NCI-H146 (cell line): ENCODE measurements at regions not wholly inside any gene's neighbourhood (a gene's known extent, or its start where the extent isn't known, plus 50 kb on each side); places are given as distances from the start of the nearest gene placed in this dataset.

ENCODE experiments used
- DNase-seq: peaks from one replicate; lab custom pipeline; 2025; lab: John Stamatoyannopoulos, UW

DNA sequence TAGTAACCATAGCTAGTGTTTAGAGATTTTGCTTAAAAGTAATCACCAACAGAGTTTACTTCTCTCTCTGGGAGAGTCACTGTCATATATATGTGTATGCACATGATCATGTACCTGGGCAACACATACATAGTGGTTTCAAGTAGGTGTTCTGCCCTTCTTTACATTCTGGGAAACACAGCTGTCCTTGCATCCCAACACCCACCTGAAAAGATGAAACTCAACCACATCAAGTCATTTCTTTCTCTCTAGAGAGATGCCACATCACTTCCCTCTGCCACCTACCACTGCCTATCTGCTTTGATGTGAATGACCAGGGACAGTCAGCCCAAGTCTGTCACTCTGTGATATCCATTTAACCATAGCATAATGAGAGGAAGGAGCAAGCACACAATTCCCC lies 155.8 kb upstream of the GADL1 start:
- no peak for DNase-seq

DNA sequence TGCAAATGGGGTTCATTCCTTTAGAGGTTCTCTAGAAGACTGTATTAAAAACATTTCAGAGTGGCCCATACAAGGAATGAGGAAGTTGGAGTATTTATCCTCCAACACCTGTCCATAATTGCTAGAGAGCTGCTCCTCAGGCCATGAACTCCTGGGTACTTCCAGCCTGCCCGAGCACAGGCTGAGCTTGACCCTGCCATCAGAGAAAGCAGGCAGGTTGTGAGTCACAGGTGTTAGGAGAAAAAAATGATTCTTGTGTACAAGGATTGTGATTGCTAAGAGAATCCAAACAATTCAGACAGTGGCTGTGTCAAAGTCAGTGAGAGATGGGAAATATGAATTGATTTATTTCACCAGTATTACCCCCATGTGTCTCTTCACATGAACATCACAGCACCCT lies 156.8 kb upstream of the GADL1 start:
- peak; percentile 27 for DNase-seq

DNA sequence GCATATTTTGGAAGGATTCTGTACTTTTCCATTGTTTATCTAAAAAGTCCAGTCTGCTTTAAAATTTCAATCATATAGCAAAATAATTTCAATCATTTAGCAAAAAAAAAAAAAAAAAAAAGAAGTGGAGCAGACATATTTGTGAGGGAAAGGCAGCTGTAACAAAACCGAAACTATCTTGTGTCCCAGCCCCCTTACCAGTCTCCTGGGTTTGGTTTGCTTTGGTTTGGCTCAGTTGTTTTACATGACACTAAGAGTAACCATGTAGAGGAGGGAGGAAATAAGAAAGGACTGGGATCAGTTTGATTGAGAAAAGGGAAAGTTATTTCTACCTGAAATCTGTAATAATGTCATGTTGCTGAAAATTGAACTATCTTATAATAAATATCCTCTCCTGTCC lies 158.8 kb upstream of the GADL1 start:
- DNase-seq, result no peak

DNA sequence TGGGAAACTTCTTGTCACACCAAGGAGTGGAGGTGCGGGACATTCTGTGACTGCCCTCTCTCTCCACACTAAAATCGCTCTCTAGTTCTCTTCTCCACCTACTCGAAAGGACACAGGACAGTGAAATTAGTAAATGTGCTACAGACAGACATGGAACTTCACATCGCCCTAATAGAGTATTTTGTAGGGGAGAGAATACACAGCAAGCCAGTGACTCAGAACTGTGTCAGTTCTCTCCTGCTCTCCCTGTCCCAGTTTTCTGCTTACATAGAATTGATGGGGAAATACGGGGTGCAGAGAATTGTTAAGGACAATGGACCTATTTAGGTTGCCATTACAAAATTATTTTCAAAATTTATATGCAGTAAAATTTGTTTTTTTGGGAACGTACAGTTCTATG lies 159.6 kb upstream of the GADL1 start:
- no peak for DNase-seq

DNA sequence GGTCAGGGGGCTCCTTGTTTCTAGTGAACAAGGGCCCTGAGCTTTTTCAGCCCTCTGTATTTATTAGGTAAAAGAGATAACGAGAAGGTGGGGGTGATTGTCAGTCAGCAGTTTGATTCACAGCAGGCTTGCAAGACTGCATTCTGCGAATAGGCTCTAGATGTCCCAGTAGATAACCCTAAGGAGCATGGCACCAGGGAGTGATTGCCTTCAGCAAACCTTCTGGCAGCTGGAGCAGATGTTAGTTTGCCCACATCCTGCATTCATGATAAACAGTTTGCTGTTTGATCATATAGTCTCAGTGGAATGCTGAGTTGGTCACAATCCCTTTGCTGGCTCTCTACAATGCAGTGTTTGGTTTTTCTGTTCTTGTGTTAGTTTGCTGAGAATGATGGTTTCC lies 161.3 kb upstream of the GADL1 start:
- no peak for DNase-seq

DNA sequence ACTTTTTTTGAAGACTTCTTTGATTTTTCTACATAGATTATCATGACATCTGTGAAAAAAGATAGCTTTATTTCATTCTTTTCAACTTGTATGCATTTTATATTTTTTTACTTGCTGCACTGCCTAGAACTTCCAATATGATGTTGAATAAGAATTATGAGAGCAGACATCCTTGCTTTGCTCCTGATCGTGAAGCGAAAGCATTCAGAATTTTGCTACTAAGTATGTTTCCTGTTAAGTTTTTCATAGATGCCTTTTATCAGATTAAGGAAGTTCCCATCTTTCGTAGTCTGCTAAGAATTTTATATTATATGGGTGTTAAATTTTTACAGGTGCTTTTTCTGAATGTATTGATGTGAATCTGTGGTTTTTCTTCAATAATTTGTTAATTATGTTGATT lies 163.4 kb upstream of the GADL1 start:
- no peak for DNase-seq

DNA sequence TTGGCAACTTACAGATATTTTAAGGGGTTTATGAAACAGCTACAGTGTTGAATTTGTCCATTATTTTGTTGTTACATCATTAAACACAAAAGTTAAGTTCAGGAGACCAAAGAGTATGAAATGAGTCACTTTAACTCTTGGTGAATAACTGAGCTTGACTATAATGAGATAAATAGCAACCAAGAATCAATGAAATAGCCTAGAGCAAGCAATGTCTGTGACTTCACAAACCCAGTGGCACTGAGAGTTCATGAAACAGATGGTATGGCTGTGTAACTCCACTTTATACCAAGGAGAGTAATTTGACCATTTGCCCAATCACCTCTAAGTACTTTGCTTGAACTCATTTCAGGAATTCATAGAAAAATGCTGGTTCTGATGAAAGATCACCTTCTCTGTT lies 169.6 kb upstream of the GADL1 start:
- DNase-seq, result no peak

DNA sequence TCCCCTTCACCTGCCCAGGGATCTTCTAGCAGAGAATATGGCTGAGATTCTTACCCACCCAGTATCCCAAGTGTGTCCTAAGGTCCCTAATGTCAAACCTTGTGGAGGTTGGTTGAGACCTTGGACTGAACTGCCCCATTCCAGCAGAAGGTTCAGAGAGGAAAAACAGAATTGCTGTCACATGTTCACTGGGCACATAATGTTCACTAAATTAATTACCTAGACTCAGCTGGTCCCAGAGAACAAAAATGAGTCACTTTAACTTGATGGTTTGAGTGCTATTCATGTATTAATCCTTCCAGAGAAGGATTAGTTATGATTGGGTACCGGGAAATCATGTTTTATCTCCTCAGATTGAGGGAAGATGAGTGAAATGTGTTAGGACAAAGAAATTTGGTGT lies 171.3 kb upstream of the GADL1 start:
- DNase-seq, result no peak

DNA sequence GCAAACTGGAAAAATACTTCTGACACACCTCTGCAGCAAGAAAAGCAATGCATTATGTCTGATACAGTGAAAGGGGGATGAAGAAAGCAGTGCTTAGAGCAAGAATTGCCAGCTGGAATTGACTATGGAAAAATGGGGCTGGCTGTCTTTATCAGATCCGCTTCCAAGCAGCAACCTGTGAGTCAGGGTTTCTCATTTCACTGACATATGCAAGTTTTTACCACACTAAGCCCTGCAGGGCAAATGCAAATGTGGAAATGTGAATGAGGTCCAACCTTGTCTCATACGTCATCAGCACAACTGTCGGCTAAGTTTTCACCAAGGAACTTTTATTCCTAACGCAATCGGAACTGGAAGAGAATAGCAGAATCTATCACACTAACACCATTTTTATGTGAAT lies 172.5 kb upstream of the GADL1 start:
- no peak for DNase-seq

DNA sequence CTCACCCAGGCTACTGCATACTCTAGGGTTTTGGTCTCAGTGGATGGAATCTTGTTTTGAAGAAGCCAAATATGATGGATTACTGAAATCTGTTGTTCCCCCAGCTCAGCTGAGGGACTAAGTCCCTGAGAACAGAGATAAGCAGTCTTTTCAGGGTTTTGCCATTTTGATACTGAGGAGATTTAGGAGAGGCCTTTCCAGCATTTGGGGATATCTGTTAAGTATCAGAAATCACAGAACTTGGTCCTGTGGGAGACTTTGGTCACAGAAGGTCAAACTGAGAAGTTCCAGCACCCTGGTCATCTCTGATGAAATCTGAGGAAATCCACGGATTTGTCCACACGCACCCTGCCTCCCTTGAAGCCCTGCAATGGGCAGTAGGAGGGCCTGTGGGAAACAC lies 181.0 kb upstream of the GADL1 start:
- no peak for DNase-seq

DNA sequence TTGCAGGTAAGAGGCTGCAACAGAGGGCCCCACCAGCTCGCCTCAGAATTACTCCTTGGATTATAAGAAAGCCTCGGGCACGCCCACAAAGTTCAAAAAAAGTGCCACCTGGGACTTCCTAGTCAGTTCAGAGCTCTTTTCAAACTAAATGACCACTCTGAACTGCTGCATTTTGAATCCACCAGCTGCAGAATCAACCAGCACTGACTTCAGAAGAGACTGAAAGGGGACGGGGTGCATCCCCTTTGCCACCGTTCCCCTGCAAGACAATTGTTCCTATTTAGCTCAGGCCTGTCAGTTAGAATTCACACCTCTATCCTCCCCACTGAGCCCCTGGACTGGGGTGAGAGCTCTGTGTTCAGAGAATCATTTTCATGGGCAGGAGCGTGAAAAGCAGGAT lies 181.4 kb upstream of the GADL1 start:
- DNase-seq, result no peak

DNA sequence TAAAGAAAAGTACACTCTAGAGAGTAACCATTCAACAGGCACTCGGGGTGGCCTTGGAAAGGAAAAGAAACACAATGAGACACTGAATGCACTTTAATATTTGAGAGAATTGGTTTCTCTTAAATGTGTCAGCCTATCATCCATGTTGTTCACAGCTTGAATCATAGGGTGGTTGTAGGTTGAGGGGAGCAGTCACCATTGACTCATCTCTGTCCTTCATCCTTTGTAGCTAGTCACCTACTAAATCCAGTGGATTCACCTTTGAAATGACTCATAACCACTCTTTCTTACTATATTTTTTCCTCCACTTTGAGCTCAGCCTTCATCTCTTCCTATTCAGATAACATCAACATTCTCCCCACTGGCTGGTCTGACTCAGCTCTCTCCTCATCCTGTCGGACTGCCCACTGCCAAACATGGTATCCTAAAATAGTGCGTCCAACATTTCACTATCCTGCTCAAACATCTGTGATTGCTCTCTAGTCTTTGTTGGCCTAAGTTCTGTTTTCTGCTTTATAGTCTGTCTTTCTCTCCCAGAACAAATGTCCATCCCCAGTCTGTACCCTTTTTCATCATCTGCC lies 182.7 kb upstream of the GADL1 start:
- no peak for DNase-seq

DNA sequence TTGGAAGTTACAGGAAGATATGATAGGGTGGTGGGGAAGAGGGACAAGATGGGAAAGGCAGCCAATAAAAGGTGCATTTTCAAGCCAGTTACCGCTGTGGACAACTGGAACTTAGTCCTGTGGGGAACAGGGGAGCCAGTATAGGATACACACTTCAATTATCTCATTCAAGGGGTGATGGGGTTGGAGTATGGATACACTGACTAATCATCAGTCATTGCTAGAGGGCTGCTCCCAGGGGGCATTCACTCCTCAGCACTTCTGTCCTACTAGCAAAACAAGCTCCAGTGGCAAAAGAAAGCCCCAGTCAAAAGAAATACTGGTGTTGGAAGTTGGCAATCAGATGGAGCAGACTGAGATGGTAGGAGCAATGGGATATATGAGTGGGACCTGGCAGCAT lies 183.4 kb upstream of the GADL1 start:
- no peak for DNase-seq

DNA sequence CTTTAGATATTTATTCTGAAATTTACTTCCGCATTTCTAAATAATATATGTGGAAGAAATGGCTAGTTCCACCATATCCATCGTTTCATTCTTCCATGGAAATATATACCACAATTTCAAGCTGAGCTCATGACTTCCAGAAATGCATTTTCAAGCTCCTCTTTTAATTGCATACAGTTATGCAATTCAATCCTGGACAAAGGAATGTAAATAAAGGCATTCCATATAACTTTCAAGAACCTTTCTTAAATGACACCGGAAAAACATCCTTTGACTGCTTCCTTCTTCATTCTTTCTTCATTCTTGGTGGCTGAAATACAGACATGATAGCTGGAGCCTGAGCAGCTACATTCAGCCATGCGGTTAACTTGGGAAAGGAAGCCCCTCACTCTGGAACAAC lies 185.2 kb upstream of the GADL1 start:
- DNase-seq, result no peak

DNA sequence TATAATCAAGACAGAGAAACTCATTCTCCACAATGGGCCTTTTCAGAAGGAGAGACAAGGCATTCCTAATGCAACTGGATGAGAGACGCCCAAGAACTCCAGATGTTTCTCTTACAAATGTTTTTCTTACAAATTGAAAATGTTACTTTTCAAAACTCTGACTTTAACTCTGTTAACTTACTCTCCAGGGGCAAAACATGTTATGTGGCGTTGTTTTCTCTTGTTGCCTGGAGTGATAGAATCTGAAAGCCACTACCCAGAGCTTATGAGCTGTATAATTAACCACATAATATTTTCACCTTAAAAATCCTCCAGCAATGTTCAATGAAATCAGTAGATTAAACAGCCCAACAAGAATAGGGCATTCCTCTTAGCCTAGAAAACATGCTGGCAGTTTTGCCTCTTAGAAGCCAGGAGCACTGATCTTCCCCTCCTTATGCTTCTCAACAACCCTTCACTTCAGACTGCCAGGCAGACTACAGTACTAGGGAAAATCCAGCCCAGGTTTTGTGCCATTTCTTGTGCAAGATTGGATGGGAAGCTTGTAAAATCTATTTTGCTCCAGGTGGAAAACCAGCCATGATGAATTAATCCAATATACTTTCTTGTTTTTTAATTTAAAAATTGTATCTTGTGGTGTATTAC lies 186.7 kb upstream of the GADL1 start:
- DNase-seq, result no peak

DNA sequence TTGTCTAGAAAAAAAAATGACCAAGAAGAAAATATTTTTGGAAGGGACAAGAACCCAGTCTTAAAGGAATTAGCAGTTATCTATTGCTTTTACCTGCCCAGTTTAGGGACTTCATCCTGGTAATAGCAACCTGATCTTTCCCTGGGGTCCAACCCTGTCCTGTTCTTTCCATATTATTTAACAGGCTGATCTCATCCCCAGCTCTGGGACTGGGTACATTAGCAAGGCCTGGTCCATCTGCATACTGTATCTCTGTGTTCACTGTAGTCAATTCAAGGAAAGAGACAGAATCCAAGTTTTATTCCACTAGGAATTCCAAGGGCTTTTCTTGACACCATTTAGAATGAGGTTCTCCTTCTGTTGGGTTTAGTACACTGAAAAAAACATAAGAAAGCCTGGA lies 191.7 kb upstream of the GADL1 start:
- DNase-seq, result no peak

DNA sequence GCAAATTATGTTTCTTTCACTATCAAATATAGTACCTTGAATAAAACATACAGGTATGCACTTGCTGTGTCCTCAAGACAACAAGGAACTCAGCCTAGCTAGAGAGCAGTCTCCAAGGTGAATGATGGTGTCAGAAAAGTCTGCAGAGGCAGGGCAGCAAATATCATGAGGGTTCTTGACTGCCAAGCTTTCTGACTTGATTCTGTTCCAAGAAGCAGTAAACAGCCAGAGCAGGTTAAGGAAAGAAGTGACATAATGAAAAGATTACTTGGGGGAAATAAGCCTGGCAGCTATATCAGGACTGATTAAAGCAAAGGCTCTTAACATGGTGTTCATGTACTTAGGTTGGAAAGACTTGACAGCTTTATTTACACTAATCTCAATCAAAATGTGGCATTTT lies 192.2 kb upstream of the GADL1 start:
- DNase-seq, result no peak

DNA sequence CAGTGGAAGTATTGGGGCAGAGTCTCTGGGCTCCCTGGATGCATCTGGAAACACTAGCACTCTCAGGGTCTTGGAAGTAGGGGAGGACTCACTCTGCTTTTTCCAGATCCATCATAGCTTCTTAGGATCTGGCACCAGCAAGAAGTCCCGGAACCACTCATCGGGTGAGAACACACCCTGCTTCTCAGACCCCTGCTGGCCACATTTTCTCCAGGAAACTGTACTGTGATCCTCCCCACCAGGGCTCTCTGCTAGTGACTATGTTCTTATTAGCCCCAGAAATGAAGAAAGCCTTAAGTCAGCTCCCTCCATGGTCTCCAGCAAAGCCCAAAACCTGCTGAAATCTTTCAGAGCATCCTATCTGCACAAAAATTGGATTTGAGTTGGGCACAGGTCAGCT lies 197.3 kb upstream of the GADL1 start:
- no peak for DNase-seq

DNA sequence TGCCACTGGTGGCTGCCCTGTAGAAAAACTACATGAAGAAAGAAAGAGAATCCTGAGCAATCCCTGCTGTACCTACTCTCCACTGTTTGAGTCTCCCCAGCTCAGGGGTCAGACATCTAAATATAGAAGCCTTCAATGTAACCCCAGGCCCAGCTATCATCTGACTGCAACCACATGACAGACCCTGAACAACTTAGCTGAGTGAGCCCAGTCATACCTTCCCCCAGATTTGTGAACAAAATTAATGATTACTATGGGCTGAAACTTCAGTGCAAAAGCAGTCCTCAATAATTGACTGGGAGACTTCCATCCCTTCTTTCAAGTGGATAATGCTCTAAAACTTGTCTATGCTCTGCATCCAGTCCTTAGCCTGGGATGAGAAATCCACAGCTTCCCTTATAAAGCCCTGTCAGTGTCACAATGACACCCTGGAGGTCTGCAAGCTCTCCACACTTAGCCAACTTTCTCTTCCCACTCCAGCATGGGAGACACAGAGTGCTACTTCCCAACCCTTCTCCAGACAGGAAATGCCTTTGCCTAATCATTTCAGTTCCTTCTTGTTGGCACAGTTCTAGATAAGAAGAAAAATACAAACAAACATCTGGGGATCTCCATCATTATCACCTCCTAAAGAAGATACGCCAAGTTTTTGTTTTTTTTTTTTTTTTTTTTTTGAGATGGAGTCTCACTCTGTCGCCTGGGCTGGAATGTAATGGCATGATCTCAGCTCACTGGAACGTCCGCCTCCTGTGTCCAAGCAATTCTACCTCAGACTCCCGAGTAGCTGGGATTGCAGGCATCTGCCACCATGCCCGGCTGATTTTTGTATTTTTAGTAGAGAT lies 198.5 kb upstream of the GADL1 start:
- DNase-seq, result no peak

DNA sequence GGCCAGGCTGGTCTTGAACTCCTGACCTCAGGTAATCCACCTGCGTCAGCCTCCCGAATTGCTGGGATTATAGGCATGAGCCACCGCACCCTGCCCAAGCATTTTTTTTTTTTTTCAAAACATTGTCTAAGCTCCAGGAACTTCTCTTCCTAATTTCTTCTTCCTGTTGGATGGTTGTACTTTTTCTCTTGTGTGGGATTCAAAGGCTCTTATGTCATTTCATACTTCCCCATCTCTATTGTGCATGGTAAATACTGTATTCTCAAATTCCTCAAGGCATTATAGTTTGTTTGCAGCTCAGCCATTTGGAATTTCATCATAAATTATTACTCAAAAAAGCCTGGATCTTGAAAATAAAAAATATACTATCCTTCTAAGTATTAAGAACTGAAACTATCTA lies 199.1 kb upstream of the GADL1 start:
- no peak for DNase-seq

DNA sequence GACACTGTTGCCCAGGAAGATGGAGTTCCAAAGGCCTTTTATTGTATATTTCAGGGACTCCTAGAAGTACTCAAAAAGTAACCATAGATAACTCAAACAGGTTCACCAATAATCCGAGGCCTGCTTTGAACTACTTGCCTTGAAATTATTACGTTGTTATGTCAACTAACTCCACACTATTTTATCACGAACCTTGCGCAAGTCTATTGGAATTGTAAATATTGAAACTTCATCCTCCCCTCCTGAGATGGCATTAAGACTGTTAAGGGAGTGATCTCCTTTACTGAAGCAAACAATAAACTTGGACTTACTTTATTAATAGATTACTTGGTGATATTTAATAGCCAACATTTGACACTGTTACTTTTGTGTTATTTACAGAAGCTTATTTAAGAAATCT lies 199.6 kb upstream of the GADL1 start:
- DNase-seq, result no peak

DNA sequence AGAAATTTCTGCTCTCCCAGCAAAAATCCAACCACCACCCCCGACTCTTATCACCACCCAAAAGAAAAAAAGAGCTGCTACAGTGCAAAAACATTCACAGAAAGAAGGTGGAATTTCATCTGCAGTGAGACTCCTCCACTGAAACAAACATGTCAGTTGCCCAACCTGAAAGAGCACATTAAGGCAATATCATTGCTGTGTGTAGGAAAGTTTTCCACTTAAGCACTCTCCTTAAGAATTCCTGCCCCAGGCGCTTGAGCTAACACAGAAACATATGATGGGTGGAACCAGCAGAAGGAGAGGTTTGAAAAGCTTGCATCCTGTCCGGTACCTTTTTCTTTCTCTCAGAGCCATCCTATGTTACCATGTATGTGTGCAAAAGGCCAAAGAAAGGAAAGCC lies 200.8 kb upstream of the GADL1 start:
- no peak for DNase-seq

DNA sequence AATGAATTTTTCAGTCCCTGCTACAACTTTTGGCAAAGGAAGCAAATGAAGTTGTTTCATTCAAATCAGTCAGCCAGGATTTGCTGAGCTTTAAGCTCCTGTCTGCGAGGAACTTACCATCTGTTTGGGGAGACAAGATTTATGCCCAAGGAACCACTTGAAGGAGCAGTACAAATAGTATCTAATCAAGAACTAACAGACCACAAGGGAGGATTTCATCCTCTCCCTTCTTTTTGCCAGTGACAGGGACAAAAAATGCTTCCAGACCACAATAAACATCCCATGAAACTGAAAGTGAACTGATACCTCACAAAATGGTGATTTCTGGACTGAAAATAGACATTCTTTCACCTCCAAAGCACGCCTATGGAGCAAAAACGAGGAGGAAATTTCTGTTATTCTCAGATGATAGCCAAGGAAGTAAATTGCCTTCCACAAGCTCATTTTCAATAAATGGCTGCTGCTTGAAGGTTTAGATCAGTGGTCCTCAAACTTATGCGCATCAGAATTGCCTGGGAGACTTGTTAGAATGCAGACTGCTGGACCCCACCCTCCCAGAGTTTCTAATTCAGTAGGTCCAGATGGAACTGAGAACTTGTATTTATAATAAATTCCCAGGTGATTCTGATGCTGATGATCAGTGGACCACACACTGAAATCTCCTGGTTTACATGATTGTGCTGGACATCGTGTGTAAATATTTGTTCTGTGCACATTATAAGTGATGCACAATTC lies 202.4 kb upstream of the GADL1 start:
- DNase-seq, result no peak
